NCI-H2196 treated with DMSO at 0.1 percent for 48 hours (cell line): ENCODE measurements at regions not wholly inside any gene's neighbourhood (a gene's known extent, or its start where the extent isn't known, plus 50 kb on each side); places are given as distances from the start of the nearest gene placed in this dataset.
"Not testable (repeated sequence)": the region's sequence is repeated elsewhere in the genome, so short reads cannot be mapped to it uniquely, and the experiment has no call there.

Experiments used
- DNase-seq: peaks from one replicate; lab custom pipeline; 2025; ENCODE audit not compliant: unreplicated experiment; lab: John Stamatoyannopoulos, UW

DNA sequence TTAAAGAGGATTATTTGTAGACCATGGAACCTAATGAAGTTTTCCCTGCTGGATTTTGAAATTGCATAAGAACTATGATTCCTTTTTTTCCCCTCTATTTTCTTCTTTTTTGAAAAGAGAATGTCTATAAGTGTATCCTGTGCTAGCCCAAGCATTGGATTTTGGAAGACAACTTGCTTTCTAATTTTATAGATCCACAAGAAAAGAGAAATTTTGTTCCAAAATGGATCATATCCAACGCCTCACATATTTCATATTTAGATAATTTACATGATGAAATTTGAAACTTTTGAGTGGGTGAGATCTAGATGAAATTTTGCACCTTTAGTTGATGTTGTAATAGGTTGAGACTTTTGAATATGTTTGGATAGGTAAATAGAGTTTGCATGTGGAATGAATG, 978.7 kb downstream of the MRPL39 start:
- no peak for DNase-seq

DNA sequence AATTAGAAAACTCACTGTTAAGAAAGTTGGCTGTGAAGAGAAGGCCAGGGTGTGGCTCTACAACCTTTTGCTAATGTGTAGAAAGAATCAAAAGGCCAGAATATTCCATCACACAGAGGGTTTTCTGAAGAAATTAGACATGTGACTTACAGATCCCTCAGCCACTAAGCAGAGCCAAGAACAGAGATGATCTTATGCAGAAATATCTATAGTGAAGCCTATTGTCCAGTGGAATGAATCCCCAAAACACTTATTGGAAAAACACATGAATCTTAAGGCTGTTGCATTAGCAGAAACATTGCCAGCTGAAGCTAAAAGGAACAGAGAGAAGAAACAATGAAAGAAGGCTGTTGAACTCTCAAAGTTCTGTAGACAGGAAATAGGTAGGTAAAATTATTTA, 979.2 kb downstream of the MRPL39 start:
- no peak for DNase-seq

DNA sequence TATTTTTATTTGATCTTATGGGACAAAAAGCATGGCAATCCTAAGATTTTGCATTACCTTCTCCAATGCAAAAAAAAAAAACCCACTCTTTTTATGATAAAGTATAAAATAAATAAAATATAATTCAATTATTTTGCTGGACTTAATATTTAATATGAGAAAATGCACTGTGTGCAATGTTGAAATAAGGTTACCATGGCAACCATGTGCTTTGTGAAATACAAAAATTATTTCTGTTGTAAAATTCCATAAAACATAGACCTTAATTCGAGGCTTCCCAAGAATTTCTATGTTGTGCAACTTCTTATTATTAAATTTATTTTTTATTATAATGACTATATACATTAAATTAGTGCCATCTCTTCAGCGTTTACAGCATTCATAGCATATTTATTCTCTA, 989.5 kb downstream of the MRPL39 start:
- no peak for DNase-seq

DNA sequence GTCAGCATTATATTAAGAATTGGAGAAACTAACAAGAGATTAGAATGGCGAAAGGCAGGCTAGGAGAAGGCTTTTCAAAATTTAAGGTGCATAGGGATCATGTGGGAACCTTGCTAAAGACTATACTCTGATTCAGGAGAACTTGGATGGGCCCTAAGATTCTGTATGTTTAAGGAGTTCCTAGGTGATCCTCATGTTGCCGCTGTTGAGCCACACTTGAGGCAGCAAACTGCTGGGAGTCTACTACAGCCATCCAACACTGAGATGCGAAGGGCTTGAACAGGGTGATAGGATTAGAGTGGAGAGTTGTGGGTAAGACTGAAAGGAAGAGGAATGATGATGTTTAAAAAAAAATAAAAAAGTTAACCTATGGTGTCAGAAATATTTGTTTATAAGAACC, 1013.2 kb downstream of the MRPL39 start:
- no peak for DNase-seq

DNA sequence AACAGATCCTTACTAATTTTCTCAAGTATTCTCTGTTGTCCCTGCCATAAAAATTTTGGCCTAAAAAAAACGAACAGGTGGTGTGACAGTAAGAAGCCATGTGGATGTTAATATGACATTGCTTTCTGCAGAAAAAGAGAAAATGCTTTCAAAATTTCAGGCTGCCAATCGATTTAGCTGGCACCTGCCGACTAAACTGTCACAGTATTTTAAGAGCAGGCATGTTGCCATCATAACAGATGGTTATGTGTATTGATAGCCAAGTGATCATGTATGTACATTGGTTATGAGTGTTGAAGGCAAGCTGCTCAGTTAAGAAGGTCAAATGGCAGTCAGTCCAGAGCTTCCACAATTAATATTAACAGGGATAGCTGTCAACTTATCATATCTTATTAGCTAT, 1017.0 kb downstream of the MRPL39 start:
- DNase-seq = no peak

DNA sequence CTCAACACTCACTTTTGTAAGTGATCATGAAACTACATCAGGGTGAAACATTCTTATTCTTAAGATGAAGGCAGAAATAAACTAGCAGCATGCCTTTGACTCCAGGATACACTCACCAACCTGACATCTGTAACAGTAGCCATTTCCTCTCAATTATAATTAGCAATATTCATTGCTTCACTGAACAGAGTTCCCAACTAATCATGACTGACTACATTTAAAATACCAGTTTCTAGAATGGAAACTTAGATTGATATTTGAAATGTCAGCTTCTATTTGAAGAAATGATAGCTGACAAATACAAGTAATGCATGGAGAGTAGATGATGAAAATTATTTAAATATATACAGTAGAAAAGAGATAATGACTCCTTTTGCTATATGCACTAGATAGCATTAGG, 1023.8 kb downstream of the MRPL39 start:
- DNase-seq = no peak

DNA sequence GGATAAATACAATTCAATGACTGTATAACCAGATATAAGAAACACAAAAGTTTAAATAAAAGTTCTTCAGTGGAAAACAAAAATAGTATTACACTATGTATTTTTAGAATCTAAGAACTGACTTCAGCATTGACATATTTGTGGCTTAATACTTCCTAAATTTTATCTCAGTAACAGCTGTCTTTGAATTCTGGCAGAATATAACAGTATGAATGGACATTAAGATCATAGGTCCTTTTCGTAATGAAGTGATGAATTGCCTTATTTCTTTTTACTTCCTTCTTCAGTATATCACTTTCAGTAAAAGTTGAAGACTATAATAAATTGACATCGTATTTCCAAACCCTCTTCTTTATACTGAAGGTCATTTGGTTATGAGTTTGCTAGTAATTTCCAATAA, 1030.0 kb downstream of the MRPL39 start:
- no peak for DNase-seq

DNA sequence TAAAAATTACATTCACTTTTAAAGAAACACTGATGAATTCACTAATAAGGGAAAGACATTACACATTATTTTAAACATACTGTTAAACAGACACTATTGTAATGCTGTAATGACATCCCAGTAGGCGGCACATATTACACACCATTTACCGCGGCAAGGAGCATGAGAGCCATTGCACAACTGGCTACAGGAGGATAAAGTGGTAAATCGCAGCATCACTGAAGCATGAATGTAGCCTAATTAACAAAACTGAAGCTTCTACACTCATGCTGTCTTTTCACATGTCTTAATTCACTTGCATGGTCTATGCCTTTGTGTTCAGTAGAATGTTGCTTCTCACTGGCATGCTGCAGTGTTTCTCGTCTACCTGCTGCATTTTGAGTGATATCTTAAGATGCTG, 1046.0 kb downstream of the MRPL39 start:
- DNase-seq = no peak

DNA sequence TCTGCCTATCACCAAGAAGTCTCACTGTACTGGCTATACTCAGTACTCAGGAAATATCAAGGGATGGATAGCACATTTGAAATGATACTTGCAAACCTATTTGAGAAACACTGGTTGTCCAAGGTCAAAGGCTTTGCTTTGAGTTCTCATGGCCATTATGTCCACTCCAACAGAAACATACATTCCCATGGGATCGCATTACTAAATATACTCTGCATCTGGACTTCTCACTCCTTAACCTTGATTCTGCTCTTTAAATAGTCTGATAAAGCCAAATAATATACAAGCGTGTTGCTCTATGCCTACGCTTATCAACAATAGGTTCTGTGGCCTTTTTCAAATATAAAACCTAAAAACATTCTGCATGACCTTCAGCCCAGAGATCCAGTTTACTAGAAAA, 1054.8 kb downstream of the MRPL39 start:
- no peak for DNase-seq

DNA sequence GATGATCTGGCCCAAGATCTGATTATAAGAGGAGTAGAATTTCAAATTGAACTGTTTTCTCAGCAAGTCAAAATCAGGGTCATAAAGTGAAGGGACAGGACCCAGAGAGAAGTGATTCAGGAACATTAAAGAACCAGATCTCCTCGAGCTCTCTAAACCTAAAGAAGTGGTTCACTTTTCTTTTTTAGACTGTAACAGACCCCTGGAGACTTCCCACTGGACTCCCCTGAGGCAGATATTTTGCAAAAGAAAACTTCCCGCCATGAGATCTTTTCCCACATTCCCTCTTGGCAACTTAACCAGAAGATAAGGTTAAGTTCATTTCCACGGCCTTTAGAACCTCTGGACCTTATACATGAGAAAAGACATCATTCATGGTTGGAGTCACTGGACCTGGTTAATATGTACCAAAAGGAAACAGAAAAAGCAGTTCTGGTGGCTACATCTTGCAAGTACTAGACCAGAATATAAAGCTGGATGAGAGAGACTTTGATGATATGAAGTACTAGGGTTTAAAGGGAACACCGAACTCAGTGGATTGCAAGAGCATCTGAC, 1061.4 kb downstream of the MRPL39 start:
- no peak for DNase-seq

DNA sequence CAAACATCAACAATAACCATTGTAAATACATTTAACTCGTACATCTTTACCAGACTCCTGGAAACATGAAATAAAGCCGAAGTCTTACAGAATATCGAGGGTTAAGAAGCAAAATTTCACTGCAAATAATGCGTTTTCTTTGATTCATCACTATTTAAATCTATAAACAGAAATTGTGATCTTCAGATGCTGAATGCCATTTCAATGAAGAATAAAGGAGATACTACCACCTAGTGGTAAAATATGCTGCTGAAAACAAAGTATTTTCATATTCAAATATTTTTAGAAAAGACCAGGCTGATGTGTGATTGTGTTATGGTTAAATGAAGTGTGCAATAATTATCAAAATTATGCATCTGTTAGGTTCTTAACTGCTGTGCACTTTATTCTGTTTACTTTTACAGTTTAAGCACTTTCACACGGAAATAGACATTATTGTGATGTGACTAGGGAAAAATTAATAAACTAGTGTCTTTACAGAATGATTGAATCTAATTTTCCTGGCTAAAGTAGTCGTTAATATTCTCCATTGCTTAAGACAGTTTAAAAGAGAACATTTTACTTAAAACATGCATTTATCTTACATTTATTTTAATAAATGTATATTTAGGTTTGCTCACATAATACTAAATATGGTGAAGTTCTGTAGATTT, 1093.1 kb downstream of the MRPL39 start:
- no peak for DNase-seq

DNA sequence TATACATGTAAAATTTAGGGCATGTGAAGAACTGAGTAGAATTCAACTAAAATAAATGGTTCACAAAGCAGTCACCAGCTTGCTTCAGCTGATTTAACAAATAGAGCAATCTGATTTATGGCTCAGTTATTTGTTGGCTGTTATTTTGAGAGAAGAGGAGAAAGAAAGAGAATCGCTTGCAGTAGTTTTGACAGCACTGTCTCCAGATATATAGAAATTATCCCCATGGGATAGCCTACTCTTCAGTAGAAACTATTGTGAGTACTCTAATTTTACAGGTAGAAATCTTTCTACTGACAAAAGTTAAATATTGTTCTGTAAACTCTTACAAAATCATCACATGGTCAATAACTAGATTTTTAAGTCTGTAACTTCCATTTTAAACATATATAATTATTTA, 1098.2 kb downstream of the MRPL39 start:
- DNase-seq = no peak

DNA sequence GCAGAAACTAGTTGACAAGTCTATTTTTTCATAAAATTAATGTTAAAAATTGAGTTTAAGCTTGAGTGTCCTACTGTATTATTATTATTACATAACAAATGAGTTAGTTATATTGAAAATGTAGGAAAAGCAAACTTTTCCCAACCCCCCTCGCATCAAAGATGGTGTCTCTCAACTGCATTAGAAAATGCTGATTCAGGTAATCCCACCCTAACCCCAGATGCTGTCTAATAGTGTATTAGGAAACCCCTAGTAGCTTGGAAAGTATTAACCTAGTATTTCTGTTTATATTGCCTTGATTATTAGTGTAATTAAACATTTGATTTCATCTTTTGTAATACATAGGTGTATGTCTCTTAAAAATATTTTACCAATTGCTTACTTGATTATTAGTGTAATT, 1120.3 kb downstream of the MRPL39 start:
- DNase-seq = no peak

DNA sequence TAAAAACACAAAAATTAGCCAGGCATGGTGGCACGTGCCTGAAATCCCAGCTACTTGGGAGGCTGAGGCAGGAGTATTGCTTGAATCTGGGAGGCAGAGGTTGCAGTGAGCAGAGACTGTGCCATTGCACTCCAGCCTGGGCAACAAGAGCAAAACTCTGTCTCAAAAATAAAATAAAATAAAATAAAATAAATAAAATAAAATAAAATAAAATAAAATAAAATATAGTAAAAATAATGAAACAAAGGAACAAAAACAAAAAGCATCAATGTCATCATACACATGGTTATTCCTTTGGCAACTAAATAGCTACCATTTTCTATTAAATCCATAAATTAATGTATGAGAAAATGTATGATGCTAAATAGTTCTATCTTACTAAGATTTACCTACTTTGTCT, 1123.9 kb downstream of the MRPL39 start:
- DNase-seq = not testable (repeated sequence)

DNA sequence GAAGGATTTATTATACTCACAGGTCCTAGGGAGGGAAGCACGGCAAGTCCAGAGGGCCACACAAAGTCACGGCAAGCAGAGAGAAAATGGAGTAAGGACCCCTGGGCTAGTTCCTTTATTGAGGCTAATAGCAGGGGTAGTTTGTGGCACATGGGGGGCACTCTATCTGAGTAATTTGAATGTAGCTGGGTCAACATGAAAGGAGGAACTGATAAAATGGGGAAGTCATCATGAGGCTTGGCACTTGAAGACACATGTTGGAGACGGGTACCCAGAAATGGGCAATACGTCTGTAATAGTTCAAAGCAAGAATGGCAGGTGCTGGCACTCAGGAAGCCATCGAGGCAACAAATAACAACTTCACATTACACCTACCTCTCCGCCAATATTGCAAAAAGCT, 1136.4 kb downstream of the MRPL39 start:
- DNase-seq = no peak

DNA sequence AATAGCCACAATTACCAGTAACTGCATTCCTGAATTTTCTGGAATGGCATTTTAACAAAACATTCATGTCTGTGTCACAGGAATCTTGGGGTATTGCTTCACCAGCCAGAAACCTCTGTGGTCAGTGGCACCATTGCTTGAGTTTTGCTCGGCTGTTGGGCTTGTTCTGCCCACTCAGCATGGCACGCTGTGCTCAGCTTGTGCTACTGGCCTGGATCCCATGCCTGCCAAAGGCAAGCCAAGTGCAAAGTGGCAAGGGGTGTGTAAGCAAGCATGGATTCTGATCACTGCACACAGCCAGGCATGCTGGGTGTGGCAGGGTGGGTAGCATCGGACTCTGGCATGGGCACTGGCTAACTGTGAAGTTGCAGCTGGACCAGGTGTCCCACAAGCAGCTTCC, 1150.9 kb downstream of the MRPL39 start:
- no peak for DNase-seq

DNA sequence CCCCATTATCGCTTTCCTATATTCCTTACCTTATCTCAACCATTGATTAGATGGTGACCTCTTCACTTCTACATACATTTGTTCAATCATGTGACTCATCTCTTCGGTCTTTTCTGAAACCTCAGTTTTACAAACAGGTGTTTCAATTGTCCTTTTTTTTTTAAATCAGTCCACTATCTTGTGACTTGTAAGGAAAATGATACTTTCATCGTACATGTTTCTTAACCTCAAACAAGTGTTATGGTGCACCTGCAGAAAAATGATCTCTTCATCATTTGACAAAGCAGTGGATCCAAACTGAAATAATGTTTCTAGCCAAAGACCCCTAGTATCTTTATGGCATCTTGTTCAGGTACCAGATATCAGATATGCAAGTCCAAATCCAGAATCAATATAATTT, 1157.2 kb downstream of the MRPL39 start:
- no peak for DNase-seq

DNA sequence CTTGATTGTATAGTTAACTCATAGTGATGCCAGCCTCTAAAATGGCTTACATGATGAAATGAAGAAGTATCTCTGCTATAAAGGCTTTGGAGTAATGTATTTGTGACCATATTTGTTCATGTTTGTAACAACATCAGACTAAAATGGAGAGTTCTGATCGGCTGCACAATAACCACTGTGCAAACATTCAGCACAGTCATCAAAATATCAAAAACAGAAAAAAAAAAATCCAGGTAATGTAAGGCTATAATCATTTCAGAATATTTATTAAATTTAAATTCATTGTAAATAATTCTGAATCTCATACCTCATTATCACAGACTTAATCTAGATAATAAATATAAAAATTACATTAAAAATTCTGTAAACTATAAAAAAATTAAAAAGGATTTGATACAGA, 1161.8 kb downstream of the MRPL39 start:
- no peak for DNase-seq

DNA sequence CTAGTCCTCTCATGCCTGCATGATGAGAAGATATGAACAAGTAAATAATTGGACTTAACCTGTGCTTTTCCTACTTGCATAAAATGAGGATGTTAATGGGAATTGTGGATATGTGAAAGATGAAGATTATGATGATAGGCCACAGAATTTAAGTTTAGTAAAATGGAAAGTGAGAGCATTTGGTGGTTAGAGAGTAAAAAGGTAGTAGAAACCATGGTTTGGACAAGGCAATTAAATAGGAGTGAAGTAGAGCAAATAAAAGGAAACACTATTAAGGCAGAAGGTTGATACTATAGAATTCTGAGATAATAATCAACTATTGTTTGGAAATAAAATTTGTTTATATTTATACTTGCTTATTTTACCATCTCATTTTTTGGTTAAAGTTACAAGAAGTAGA, 1162.5 kb downstream of the MRPL39 start:
- DNase-seq = no peak

DNA sequence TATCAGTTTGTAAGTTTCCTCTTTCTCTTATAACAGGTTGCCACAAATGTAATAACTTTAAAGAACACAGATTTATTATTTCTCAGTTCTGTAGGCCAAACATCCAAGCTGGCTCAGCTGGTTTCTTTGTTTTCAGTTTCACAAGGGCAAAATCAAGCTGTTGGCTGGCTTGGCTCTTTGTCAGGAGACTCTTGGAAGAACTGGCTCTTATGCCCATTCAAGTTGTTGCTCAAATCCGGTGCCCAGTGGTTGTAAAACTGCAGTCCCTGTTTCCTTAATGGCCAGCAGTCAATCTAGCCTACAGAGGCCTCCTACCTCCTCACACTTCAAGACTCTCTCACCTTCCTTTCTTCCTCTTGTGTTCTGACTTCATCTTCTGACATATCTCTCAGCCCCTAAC, 1171.0 kb downstream of the MRPL39 start:
- no peak for DNase-seq

DNA sequence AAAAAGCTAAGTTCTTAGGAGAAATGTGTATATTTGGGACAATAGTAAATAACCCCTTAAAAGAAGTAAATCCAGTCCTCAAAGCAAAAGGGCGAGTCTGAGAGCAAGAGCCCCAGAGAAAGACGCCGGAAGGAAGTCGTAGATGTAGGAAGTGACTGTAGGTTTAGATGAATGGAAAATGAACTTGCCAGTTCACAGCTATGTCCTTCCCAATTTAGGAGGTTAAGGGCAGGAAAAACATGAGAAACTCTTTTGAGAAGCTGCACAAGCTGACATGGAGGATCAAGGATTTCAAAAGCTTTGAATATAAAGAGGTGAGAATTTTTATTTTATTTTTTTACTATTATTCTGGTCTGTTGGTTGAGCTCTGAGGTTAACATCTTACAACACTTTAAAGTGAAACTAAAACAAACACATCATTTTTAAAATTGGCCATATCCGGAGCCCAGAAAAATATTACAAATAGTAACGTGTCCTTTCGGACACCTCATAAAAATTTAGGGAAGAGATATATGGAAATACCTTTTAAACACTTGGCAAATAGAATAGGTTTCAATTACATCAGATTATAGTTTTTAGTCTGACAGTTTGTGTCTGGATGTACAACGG, 1178.6 kb downstream of the MRPL39 start:
- DNase-seq = no peak

DNA sequence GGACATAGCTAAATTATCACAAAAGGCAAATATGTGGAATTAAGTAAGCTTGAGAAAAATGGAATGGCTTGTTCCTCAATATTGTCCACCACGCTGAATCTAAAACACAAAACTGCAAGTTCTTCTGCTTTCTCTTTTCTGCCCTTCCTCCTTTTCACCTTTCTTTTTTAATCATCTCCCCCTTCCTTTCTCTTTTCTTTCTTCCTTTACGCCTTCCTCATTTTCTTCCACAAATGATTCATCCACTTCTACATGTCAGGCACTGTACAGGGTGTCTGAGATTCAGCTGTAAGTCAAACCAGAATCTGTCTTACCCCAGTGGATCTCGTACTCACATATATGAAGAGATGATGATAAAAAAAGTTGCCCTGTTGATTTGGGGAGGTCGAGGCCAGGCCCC, 1182.5 kb downstream of the MRPL39 start:
- no peak for DNase-seq

DNA sequence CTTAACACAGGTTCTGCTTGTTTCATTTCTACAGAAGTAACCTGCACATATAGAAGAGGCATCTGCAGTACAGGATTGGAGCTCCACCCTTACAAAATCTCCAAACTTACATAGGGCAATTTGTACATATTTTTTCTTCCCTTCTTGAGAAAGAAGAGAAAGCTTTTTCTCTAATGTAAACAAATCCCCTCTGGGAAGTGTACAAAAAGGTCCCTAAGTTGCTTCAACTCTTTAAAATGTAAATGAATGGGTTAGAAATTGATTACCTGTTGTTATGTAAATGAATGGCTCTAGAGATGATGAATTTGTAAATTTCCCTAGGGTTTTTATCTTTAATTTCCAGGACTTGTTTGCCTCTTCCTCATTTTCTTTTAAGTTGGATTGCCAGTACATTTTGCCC, 1183.7 kb downstream of the MRPL39 start:
- DNase-seq = no peak
